GM21367 (cell line): ENCODE measurements at regions not wholly inside any gene's neighbourhood (a gene's known extent, or its start where the extent isn't known, plus 50 kb on each side); places are given as distances from the start of the nearest gene placed in this dataset.
A peak's percentile ranks its signal among the peaks of the same experiment; 100 is the strongest.

Experiments
- ATAC-seq: cut with Tn5 transposase; IDR thresholded peaks from one replicate; pipeline ENCODE4 v1.9.1; 2021; ENCODE audit not compliant: unreplicated experiment

GRCh38 chr2:55973673-55974072 lies 50.1 kb upstream of the EFEMP1 start:
- no peak for ATAC-seq

- no peak for ATAC-seq
These were observed 53.1 kb upstream of the EFEMP1 start for GRCh38 chr2:55976681-55977080.

GRCh38 chr2:55985406-55985805 lies 61.8 kb upstream of the EFEMP1 start:
- ATAC-seq = peak; percentile 99

- ATAC-seq = no peak
These were observed 62.4 kb upstream of the EFEMP1 start for GRCh38 chr2:55986001-55986400.

GRCh38 chr2:55986700-55987440 lies 63.3 kb upstream of the EFEMP1 start:
- ATAC-seq = no peak

- no peak for ATAC-seq
These were observed 65.8 kb upstream of the EFEMP1 start for GRCh38 chr2:55989405-55989804.

- ATAC-seq = no peak
These were observed 68.9 kb upstream of the EFEMP1 start for GRCh38 chr2:55992455-55992854.

- no peak for ATAC-seq
These were observed 70.1 kb upstream of the EFEMP1 start for GRCh38 chr2:55993685-55994084.

GRCh38 chr2:55995211-55995610 lies 71.6 kb upstream of the EFEMP1 start:
- no peak for ATAC-seq

- ATAC-seq = no peak
These were observed 72.3 kb upstream of the EFEMP1 start for GRCh38 chr2:55995902-55996301.

- no peak for ATAC-seq
These were observed 75.6 kb upstream of the EFEMP1 start for GRCh38 chr2:55999231-55999630.

- no peak for ATAC-seq
These were observed 76.2 kb upstream of the EFEMP1 start for GRCh38 chr2:55999790-56000189.

- no peak for ATAC-seq
These were observed 78.4 kb upstream of the EFEMP1 start for GRCh38 chr2:56001947-56002346.

GRCh38 chr2:56008661-56009431 lies 85.3 kb upstream of the EFEMP1 start:
- no peak for ATAC-seq

GRCh38 chr2:56009758-56010458 lies 86.3 kb upstream of the EFEMP1 start:
- no peak for ATAC-seq

- no peak for ATAC-seq
These were observed 88.0 kb upstream of the EFEMP1 start for GRCh38 chr2:56011624-56012023.

- ATAC-seq = no peak
These were observed 88.7 kb upstream of the EFEMP1 start for GRCh38 chr2:56012221-56012765.

GRCh38 chr2:56013475-56013874 lies 89.9 kb upstream of the EFEMP1 start:
- ATAC-seq = no peak

GRCh38 chr2:56014046-56014730 lies 90.6 kb upstream of the EFEMP1 start:
- no peak for ATAC-seq

- no peak for ATAC-seq
These were observed 92.1 kb upstream of the EFEMP1 start for GRCh38 chr2:56015711-56016115.

- ATAC-seq = no peak
These were observed 94.2 kb upstream of the EFEMP1 start for GRCh38 chr2:56017784-56018183.
